AG10803 (cell line): ENCODE measurements at regions not wholly inside any gene's neighbourhood (a gene's known extent, or its start where the extent isn't known, plus 50 kb on each side); places are given as distances from the start of the nearest gene placed in this dataset.

Source experiments
- DNase-seq: peaks from one replicate; pipeline ENCODE4 v3.0.0; 2010; ENCODE audit warnings: low read depth
- H3K4me3 ChIP-seq: 2 replicates; pipeline ENCODE4 v1.5.1; 2011; ENCODE audit warnings: mild to moderate bottlenecking, low read length, control low read depth
- TF ChIP-seq, protein P1 (sequence below): conservative IDR thresholded peaks from 2 replicates; pipeline ENCODE4 v1.5.1; 2011; ENCODE audit warnings: mild to moderate bottlenecking, low read length, control low read depth, inconsistent platforms

DNA sequence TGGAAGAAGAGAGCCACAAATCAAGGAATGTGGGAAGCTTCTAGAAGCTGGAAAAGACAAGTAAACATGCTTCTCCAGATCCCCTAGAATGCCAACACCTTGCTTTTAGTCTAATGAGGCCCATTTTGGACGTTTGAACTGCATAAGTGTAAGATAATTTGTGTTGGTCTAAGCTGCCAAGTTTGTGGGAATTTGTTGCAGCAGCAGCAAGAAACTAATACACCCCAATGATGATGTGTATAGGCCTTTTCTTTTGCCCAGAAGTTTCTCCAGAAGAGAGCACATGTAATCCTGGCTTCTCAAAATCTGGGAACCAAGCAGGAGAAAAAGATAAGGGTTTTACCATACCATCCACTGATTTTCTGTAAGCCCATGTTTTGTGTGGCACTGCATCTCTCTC lies 96.1 kb upstream of the DPT start:
- TF ChIP-seq, protein P1, sequence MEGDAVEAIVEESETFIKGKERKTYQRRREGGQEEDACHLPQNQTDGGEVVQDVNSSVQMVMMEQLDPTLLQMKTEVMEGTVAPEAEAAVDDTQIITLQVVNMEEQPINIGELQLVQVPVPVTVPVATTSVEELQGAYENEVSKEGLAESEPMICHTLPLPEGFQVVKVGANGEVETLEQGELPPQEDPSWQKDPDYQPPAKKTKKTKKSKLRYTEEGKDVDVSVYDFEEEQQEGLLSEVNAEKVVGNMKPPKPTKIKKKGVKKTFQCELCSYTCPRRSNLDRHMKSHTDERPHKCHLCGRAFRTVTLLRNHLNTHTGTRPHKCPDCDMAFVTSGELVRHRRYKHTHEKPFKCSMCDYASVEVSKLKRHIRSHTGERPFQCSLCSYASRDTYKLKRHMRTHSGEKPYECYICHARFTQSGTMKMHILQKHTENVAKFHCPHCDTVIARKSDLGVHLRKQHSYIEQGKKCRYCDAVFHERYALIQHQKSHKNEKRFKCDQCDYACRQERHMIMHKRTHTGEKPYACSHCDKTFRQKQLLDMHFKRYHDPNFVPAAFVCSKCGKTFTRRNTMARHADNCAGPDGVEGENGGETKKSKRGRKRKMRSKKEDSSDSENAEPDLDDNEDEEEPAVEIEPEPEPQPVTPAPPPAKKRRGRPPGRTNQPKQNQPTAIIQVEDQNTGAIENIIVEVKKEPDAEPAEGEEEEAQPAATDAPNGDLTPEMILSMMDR, result no peak
- DNase-seq, result no peak
- no peak overlapping the region for H3K4me3 ChIP-seq

DNA sequence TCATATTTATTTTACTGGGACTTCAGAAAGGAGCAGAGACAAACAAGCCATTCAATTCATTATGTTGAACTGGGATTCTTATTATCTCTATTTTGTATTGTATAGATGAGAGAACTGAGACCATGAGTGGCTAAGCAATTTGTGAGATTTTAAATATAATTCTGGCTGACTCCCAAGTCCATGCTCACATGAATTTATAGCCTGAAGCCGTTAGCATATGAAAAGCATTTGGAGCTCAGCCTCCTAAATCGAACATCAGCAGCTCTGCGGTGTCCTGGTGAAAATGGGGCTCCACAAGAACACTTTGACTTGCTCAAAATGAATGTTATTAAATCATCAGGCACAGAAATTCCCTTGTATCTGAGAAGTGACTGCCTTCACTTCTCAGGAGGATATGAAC lies 96.8 kb upstream of the DPT start:
- TF ChIP-seq, protein P1, result no peak
- no peak for DNase-seq
- no peak overlapping the region for H3K4me3 ChIP-seq

- TF ChIP-seq, protein P1, result no peak
- H3K4me3 ChIP-seq, result no peak overlapping the region
- DNase-seq, result no peak
Observed at GRCh38 chr1:168826269-168826668, 97.3 kb upstream of the DPT start.

- TF ChIP-seq, protein P1, result no peak
- H3K4me3 ChIP-seq, result no peak overlapping the region
- no peak for DNase-seq
Observed at GRCh38 chr1:168827557-168827956, 98.6 kb upstream of the DPT start.

- no peak for DNase-seq
- TF ChIP-seq, protein P1, result no peak
- no peak overlapping the region for H3K4me3 ChIP-seq
Observed at GRCh38 chr1:168829876-168830275, 100.9 kb upstream of the DPT start.

DNA sequence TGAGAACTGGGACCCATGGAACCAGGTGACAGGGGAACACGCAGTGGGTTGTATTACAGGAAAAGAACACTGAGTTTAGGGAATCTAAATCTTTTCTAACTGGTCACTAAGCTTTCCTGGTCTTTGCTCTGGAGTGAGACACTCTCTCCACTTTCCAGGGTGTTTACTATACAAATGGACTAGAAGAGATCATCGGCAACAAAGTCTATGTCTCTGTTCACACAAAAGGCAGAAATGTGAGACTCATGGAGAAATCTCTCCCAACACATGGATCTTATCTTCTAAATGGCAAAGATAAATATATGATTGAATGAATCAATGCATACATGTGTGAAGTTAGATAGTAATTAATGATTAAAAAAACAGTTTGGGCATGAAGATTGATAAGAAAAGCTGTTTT lies 101.6 kb upstream of the DPT start:
- no peak for DNase-seq
- TF ChIP-seq, protein P1, result no peak
- H3K4me3 ChIP-seq, result no peak overlapping the region

- TF ChIP-seq, protein P1, result no peak
Observed at GRCh38 chr1:168832661-168833060, 103.7 kb upstream of the DPT start.

More at GRCh38 chr1:168832661-168833060, 103.7 kb upstream of the DPT start:
- peak; percentile 1 for DNase-seq
- H3K4me3 ChIP-seq, result no peak overlapping the region
